Lower leg skin (tissue), 3 donors: ENCODE measurements at regions not wholly inside any gene's neighbourhood (a gene's known extent, or its start where the extent isn't known, plus 50 kb on each side); places are given as distances from the start of the nearest gene placed in this dataset.

Experiments
- POLR2A ChIP-seq, 2 donors: fragments of 450-650 bp; IDR thresholded peaks; one replicate each; pipeline ENCODE4 v1.6.1; 2016 to 2017; ENCODE audit warnings: antibody characterized with exemption in 2 of 2, mild to moderate bottlenecking in 1 of 2, moderate library complexity in 1 of 2
- TF ChIP-seq, protein P1 (sequence below), 3 donors: fragments of 450-650 bp; IDR thresholded peaks; one replicate each; pipeline ENCODE4 v1.5.1; 2016; ENCODE audit warnings: antibody characterized with exemption in 3 of 3, mild to moderate bottlenecking in 3 of 3, moderate library complexity in 2 of 3

DNA sequence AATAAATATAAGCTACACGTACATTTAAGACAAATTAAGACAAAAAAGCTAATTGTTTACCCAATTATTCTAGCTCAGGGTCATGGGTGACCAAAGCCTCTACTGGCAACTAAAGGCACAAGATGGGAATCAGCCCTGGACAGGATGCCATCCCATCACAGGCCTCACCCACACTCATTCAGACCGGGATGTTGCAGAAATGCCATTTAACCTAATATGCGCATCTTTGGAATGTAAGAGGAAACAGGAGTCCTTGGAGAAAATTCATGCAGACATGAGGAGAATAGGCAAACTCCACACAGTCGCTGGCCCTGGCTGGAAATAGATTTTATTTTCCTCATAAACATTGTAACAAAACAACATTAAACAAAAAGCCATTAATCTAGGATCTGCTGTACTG is 2003.8 kb upstream of the CDH9 start:
- TF ChIP-seq, protein P1, sequence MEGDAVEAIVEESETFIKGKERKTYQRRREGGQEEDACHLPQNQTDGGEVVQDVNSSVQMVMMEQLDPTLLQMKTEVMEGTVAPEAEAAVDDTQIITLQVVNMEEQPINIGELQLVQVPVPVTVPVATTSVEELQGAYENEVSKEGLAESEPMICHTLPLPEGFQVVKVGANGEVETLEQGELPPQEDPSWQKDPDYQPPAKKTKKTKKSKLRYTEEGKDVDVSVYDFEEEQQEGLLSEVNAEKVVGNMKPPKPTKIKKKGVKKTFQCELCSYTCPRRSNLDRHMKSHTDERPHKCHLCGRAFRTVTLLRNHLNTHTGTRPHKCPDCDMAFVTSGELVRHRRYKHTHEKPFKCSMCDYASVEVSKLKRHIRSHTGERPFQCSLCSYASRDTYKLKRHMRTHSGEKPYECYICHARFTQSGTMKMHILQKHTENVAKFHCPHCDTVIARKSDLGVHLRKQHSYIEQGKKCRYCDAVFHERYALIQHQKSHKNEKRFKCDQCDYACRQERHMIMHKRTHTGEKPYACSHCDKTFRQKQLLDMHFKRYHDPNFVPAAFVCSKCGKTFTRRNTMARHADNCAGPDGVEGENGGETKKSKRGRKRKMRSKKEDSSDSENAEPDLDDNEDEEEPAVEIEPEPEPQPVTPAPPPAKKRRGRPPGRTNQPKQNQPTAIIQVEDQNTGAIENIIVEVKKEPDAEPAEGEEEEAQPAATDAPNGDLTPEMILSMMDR (IDR thresholded peaks at IDR 0.05) = no peak
- TF ChIP-seq POLR2A (IDR thresholded peaks at IDR 0.05) = no peak
